Fibroblast of the aortic adventitia (primary cell): ENCODE measurements at regions not wholly inside any gene's neighbourhood (a gene's known extent, or its start where the extent isn't known, plus 50 kb on each side); places are given as distances from the start of the nearest gene placed in this dataset.

Source experiments
- DNase-seq: peaks from one replicate; pipeline ENCODE4 v3.0.0-alpha.2; 2010; ENCODE audit warnings: low read depth
- H3K4me3 ChIP-seq: 2 replicates; pipeline ENCODE4 v1.5.1; 2011; ENCODE audit warnings: low read depth, mild to moderate bottlenecking, control low read depth, low read length, moderate library complexity
- TF ChIP-seq, protein P1 (sequence below): IDR thresholded peaks from 2 replicates; pipeline ENCODE4 v1.5.1; 2011; ENCODE audit warnings: mild to moderate bottlenecking, low read length, control low read depth, inconsistent platforms; ENCODE audit not compliant: insufficient read depth

GRCh38 chr20:39699166-39699725, 737.1 kb downstream of the DHX35 start:
- H3K4me3 ChIP-seq: no peak overlapping the region
- DNase-seq: no peak
- TF ChIP-seq, protein P1, sequence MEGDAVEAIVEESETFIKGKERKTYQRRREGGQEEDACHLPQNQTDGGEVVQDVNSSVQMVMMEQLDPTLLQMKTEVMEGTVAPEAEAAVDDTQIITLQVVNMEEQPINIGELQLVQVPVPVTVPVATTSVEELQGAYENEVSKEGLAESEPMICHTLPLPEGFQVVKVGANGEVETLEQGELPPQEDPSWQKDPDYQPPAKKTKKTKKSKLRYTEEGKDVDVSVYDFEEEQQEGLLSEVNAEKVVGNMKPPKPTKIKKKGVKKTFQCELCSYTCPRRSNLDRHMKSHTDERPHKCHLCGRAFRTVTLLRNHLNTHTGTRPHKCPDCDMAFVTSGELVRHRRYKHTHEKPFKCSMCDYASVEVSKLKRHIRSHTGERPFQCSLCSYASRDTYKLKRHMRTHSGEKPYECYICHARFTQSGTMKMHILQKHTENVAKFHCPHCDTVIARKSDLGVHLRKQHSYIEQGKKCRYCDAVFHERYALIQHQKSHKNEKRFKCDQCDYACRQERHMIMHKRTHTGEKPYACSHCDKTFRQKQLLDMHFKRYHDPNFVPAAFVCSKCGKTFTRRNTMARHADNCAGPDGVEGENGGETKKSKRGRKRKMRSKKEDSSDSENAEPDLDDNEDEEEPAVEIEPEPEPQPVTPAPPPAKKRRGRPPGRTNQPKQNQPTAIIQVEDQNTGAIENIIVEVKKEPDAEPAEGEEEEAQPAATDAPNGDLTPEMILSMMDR: no peak

DNA sequence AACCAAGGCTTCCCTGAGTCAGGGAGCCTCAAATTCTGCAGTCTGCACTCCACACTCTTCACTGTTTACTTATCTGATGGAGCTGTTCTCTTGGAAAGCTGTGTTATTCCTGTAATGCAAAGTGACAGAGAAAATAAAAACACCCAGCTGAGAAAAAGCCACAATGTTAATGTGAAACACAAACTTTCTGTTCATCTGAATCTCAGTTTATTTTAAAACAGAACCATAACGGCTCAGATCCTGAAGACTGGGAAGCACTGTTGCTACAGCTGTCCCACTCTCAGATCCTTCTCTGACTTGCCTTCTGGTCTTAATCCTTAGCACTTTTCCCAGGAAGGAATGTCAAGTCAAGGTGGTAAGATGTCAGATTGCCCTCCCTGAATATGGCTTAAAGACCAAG, 736.6 kb downstream of the DHX35 start:
- H3K4me3 ChIP-seq: no peak overlapping the region
- TF ChIP-seq, protein P1: no peak
- DNase-seq: no peak

DNA sequence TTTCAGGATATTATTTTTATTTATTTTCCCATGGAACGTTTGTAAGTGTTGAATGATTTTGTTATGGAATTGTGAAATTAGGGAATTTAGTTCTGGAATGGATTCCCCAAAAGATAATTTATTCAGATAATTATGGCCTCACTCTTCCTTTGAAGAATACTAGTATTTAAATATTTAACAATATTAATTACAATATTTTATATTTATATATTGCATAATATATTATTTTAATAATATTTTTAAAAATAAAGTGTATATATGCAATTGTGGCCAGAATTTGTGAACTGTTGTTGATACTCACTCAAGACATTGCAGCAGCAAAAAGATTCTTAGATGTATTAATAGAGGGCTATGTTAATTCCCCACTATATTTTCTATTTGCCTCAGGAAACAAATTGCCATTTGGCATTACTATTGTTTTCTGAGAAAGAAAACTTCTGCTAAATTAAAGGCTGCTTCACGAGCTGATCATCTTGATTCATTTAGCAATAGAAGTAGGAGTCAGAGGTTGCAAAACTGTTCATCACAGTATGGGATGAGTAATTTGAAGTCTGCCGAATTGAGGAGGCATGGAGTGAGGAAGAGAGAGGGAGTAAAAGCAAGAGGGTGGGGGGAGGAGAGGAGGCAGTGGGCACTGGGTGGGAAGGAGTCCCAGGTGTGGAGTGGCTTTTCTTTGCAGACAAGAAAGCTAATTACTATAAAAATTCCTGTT, 729.2 kb downstream of the DHX35 start:
- no peak for DNase-seq
- no peak overlapping the region for H3K4me3 ChIP-seq
- TF ChIP-seq, protein P1: no peak

GRCh38 chr20:39676857-39677391, 714.8 kb downstream of the DHX35 start:
- TF ChIP-seq, protein P1: no peak
- H3K4me3 ChIP-seq: no peak overlapping the region
- DNase-seq: no peak

DNA sequence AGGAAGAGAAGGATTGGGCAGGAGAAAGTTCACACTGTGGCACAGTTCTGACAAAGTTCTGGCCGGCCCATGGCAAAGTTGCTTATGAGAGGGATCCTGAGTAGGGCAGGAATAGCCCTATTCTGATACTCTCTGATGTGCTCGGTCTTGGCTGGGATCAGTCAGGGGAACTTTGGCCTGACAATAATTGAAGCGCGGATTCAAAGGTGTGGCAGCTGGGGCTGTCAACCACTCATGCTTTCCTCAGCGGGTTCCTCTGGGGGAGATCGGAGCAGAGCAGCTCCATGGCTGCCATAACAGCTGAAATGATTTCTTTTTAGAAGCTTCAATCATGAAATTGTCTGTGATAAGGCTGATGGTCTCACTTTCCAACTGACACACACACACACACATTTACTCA, 714.1 kb downstream of the DHX35 start:
- TF ChIP-seq, protein P1: no peak
- no peak overlapping the region for H3K4me3 ChIP-seq
- no peak for DNase-seq

DNA sequence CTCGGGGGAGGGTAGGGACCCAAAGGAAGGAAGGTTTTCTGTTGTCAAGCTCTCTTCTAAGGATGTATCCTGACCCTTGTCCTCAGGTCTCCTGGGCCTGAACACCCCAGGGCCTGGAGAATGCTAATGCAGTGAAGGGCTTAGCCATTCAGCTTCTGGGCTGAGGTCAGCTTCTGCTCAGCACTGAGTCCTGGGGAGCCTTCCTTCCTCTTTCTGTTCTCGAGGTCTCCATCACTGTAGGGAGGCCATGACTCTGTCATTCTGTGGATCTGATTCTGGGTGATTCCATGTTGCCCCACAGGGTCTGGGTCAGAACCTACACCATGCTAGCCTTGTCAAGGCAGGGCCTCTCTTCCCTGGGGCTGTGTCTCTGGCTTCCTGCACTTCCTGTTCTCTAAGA, 712.7 kb downstream of the DHX35 start:
- DNase-seq: no peak
- TF ChIP-seq, protein P1: no peak
- H3K4me3 ChIP-seq: no peak overlapping the region
